ENCODE measurements at regions not wholly inside any gene's neighbourhood (a gene's known extent, or its start where the extent isn't known, plus 50 kb on each side); places are given as distances from the start of the nearest gene placed in this dataset.

GRCh38 chrX:144333429-144333828 lies 449.6 kb downstream of the UBE2NL start:
- FAIRE-seq (no peak), DNase-seq (ENCODE audit: insufficient read length, low spot score) (no peak)
- no peak for TF ChIP-seq CTCF (IDR thresholded peaks at IDR 0.05; ENCODE audit: insufficient read depth, missing control alignments)

- no peak for FAIRE-seq
- TF ChIP-seq CTCF (IDR thresholded peaks at IDR 0.05; ENCODE audit: insufficient read depth, missing control alignments): no peak
- DNase-seq (ENCODE audit: insufficient read length, low spot score): no peak
These were observed 450.7 kb downstream of the UBE2NL start for GRCh38 chrX:144334577-144334976.

GRCh38 chrX:144335402-144335801 lies 451.5 kb downstream of the UBE2NL start:
- no peak for FAIRE-seq

GRCh38 chrX:144379156-144379555 lies 495.3 kb downstream of the UBE2NL start:
- no peak for TF ChIP-seq CTCF (IDR thresholded peaks at IDR 0.05; ENCODE audit: insufficient read depth, missing control alignments)
- DNase-seq (ENCODE audit: insufficient read length, low spot score): no peak
- no peak for FAIRE-seq

More at GRCh38 chrX:144335402-144335801, 451.5 kb downstream of the UBE2NL start:
- no peak for TF ChIP-seq CTCF (IDR thresholded peaks at IDR 0.05; ENCODE audit: insufficient read depth, missing control alignments)
- DNase-seq (ENCODE audit: insufficient read length, low spot score): no peak

GRCh38 chrX:144388738-144389137 lies 504.9 kb downstream of the UBE2NL start:
- TF ChIP-seq CTCF (IDR thresholded peaks at IDR 0.05; ENCODE audit: insufficient read depth, missing control alignments): no peak
- DNase-seq (ENCODE audit: insufficient read length, low spot score): no peak
- no peak for FAIRE-seq

Data from D721Med (cell line).